K562 (cell line): ENCODE measurements at regions not wholly inside any gene's neighbourhood (a gene's known extent, or its start where the extent isn't known, plus 50 kb on each side); places are given as distances from the start of the nearest gene placed in this dataset.
"Not testable (repeated sequence)": the region's sequence is repeated elsewhere in the genome, so short reads cannot be mapped to it uniquely, and the experiment has no call there.

Source experiments
- ATAC-seq: fragments of 200-7000 bp; cut with Tn5 transposase; 3 replicates; pipeline ENCODE4 v1.9.1; 2020; ENCODE audit warnings: moderate library complexity
- BruUV-seq: library from RNA; stranded (reverse); fragments of 400-500 nt; replicated peaks from 2 replicates; lab custom pipeline; 2021; lab: Mats Ljungman, UMichigan
- CTCF ChIA-PET: fragments of 300-600 bp; formaldehyde crosslinking; extraction: SDS; loops from one replicate; lab custom pipeline; 2021; ENCODE audit warnings: low intra/inter-chr PET ratio; lab: Yijun Ruan, JAX
- POLR2A ChIA-PET: fragments of 300-600, 350-650 bp; sonication (Branson Sonifier 250); formaldehyde crosslinking; extraction: SDS; loops from one replicate; lab custom pipeline; 2021; ENCODE audit warnings: antibody characterized with exemption, inconsistent platforms; lab: Yijun Ruan, JAX
- DNase-seq, 4 experiments: peaks; one replicate each; pipeline versions ENCODE4 v3.0.0 to v3.0.0-alpha.2; 2011 to 2018; ENCODE audit warnings: low spot score in 3 of 4, mixed read lengths in 3 of 4; ENCODE audit errors: extremely low read depth in 1 of 4
- FAIRE-seq: peaks from 2 replicates; lab custom pipeline; 2011; peaks lifted over from hg19 to GRCh38; lab: Jason Lieb, UNC
- H2AFZ ChIP-seq: 2 replicates; pipeline ENCODE4 v1.6.0; 2011; ENCODE audit warnings: low read depth, low read length, control low read depth, inconsistent platforms
- H3K27ac ChIP-seq: fragments of 200-600 bp; 3 replicates; pipeline ENCODE4 v1.8.0; 2011; ENCODE audit warnings: low read depth, mild to moderate bottlenecking, control low read depth, inconsistent platforms, low read length, moderate library complexity, mixed read lengths; ENCODE audit errors: extremely low read depth
- H3K27me3 ChIP-seq, 2 experiments: fragments of 300-600 bp in 1 of 2; 2 replicates in 1 of 2; 3 replicates in 1 of 2; pipeline versions ENCODE4 v1.6.0 to v1.8.0; 2011; ENCODE audit warnings: inconsistent platforms in 2 of 2, low read length in 2 of 2, mild to moderate bottlenecking in 1 of 2, mixed read lengths in 1 of 2, moderate library complexity in 1 of 2; ENCODE audit not compliant: control insufficient read depth in 2 of 2, insufficient read depth in 2 of 2
- H3K36me3 ChIP-seq: fragments of 300-600 bp; 3 replicates; pipeline ENCODE4 v1.8.0; 2011; ENCODE audit warnings: mild to moderate bottlenecking, low read length, inconsistent platforms; ENCODE audit not compliant: control insufficient read depth, insufficient read depth
- H3K4me1 ChIP-seq, 2 experiments: fragments of 200-600 bp in 1 of 2; replicated peaks in 1 of 2; 2 replicates in 1 of 2; 3 replicates in 1 of 2; pipeline versions ENCODE4 v1.5.1 to v1.8.0; 2011; ENCODE audit warnings: inconsistent platforms in 2 of 2, low read length in 2 of 2, mild to moderate bottlenecking in 1 of 2, mixed read lengths in 1 of 2, moderate library complexity in 1 of 2; ENCODE audit not compliant: control insufficient read depth in 2 of 2, insufficient read depth in 2 of 2
- H3K4me2 ChIP-seq: 2 replicates; pipeline ENCODE4 v1.6.1; 2011; ENCODE audit warnings: low read length, control low read depth, inconsistent platforms, mixed read lengths; ENCODE audit not compliant: insufficient read depth
- H3K4me3 ChIP-seq: fragments of 200-600 bp; sonication (generic), shearing (Covaris generic); 2 replicates; pipeline ENCODE4 v1.5.1; 2016; ENCODE audit warnings: control low read depth, inconsistent platforms
- H3K79me2 ChIP-seq: fragments of 200-600 bp; 3 replicates; pipeline ENCODE4 v1.8.0; 2011; ENCODE audit warnings: low read length, inconsistent platforms; ENCODE audit not compliant: control insufficient read depth, insufficient read depth
- H3K9ac ChIP-seq, 2 experiments: 2 replicates each; pipeline versions ENCODE4 v1.6.0 to v1.6.1; 2011; ENCODE audit warnings: low read depth in 2 of 2, low read length in 2 of 2, control low read depth in 1 of 2, inconsistent platforms in 1 of 2, mild to moderate bottlenecking in 1 of 2, mixed read lengths in 1 of 2; ENCODE audit not compliant: insufficient read depth in 1 of 2
- H3K9me1 ChIP-seq: one replicate; pipeline ENCODE4 v1.6.0; 2011; ENCODE audit warnings: inconsistent platforms, mild to moderate bottlenecking, low read length, moderate library complexity; ENCODE audit not compliant: control insufficient read depth, insufficient read depth
- H3K9me3 ChIP-seq: replicated peaks from 2 replicates; pipeline ENCODE4 v1.5.1; 2011; ENCODE audit warnings: low read depth, low read length, inconsistent platforms; ENCODE audit not compliant: control insufficient read depth, insufficient read depth
- H4K20me1 ChIP-seq: replicated peaks from 2 replicates; pipeline ENCODE4 v1.6.1; 2011; ENCODE audit warnings: low read length, inconsistent platforms, mixed read lengths; ENCODE audit not compliant: control insufficient read depth, insufficient read depth
- AFF4 ChIP-seq: sonication (generic); formaldehyde crosslinking; IDR thresholded peaks from 2 replicates; pipeline ENCODE4 v1.8.0; 2023; ENCODE audit warnings: mild to moderate bottlenecking, missing genetic modification reagents
- ATF1 ChIP-seq, 2 experiments: fragments of 450-650 bp in 1 of 2; IDR thresholded peaks; 2 replicates each; pipeline ENCODE4 v1.6.1; 2016; ENCODE audit warnings: missing compliant biosample characterization in 1 of 2, missing genetic modification characterization in 1 of 2
- DMBX1 ChIP-seq: fragments of 250-450 bp; sonication (Bioruptor Pico); IDR thresholded peaks from 2 replicates; pipeline ENCODE4 v1.8.0; 2022; ENCODE audit warnings: inconsistent platforms, mild to moderate bottlenecking, moderate library complexity, borderline replicate concordance
- HLTF ChIP-seq: fragments of 450-650 bp; IDR thresholded peaks from 2 replicates; pipeline ENCODE4 v1.6.1; 2016
- IRF9 ChIP-seq: fragments of 450-650 bp; IDR thresholded peaks from 2 replicates; pipeline ENCODE4 v1.6.1; 2016; ENCODE audit warnings: missing biosample characterization, missing genetic modification characterization
- MAX ChIP-seq: sonication (generic); formaldehyde crosslinking; IDR thresholded peaks from 2 replicates; pipeline ENCODE4 v1.9.0; 2022; ENCODE audit warnings: mild to moderate bottlenecking, missing genetic modification reagents
- SRSF9 ChIP-seq: fragments of 200-400 bp; formaldehyde crosslinking; IDR thresholded peaks from 2 replicates; pipeline ENCODE4 v1.6.1; 2017; ENCODE audit warnings: low read depth, low read length, borderline replicate concordance
- ZFX ChIP-seq: sonication (generic); formaldehyde crosslinking; IDR thresholded peaks from 2 replicates; pipeline ENCODE4 v1.8.0; 2022; ENCODE audit warnings: mild to moderate bottlenecking, missing genetic modification reagents, moderate library complexity
- ZNF197 ChIP-seq: fragments of 200-800 bp; sonication (Bioruptor generic); IDR thresholded peaks from 2 replicates; pipeline ENCODE4 v1.6.1; 2016; ENCODE audit warnings: low read depth, missing genetic modification characterization, missing compliant biosample characterization
- ZNF232 ChIP-seq: sonication (generic); formaldehyde crosslinking; IDR thresholded peaks from 2 replicates; pipeline ENCODE4 v1.8.0; 2022; ENCODE audit warnings: mild to moderate bottlenecking, missing genetic modification reagents
- ZNF696 ChIP-seq: fragments of 250-450 bp; sonication (Bioruptor Pico); conservative IDR thresholded peaks from 2 replicates; pipeline ENCODE4 v1.4.0; 2020; ENCODE audit warnings: mild to moderate bottlenecking, moderate library complexity
- WGBS: fragments of 100-300 bp; shearing (Covaris generic); methylation state at CpG from one replicate; pipeline ENCODE4 v1.1.6; 2016; ENCODE audit warnings: low coverage, mixed read lengths; ENCODE audit not compliant: insufficient coverage; ENCODE audit errors: missing lambda C conversion rate; 5-methylcytosine and 5-hydroxymethylcytosine counted together
- in situ Hi-C: fragments of 300-500 bp; cut with MboI; formaldehyde crosslinking; loops from 4 replicates; pipeline ENCODE4 v1.15.0; 2018; ENCODE audit warnings: inconsistent platforms, mixed read lengths
- intact Hi-C: fragments of 100-400 bp; cut with micrococcal nuclease; formaldehyde crosslinking; loops from 2 replicates; pipeline ENCODE4 v1.14.2; 2022

DNA sequence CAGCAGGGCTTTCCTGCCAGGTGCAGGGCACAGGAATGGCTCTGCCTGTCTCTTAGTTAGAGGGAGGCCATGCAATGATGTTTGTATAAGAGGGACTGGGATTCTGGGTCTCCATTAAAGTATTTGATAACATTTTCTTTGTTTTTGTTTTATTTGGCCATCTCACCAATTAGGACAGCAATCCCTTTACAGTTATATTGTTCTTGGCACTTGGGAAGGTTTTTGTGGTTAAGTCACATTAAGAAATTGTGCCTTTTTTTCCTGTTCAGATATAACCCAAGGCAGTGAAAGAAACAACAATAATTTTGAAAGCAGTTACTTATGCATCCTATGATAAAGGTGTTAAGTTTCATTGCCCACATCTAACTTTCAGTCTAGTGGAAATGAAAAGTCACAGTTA is 237.4 kb upstream of the PRSS58 start:
- BruUV-seq, H3K27me3 ChIP-seq, H3K36me3 ChIP-seq, H3K9me1 ChIP-seq, H3K9me3 ChIP-seq, H3K79me2 ChIP-seq, H4K20me1 ChIP-seq, H3K9ac ChIP-seq, H2AFZ ChIP-seq, H3K27ac ChIP-seq, intact Hi-C loops, H3K4me3 ChIP-seq, in situ Hi-C loops, CTCF ChIA-PET, DNase-seq, ATAC-seq, POLR2A ChIA-PET, H3K4me2 ChIP-seq, FAIRE-seq, H3K4me1 ChIP-seq: not testable (repeated sequence)

GRCh38 chr7:142494021-142494420 is 236.2 kb upstream of the PRSS58 start:
- no peak overlapping the region for H3K4me3 ChIP-seq
- no peaks in the 10 kb centered on the region for H3K79me2 ChIP-seq
- CTCF ChIA-PET = no interaction called here
- H3K27me3 ChIP-seq = peaks cover 0 to 9% of the 10 kb centered on the region in 2 experiments; a peak in 2 of 5 replicates
- no peaks in the 10 kb centered on the region for H3K4me1 ChIP-seq
- TF ChIP-seq IRF9 (no peak), ZNF696 (CRISPR knock-in tag) (no peak), ZNF232 (CRISPR knock-in tag) (no peak), AFF4 (no peak), HLTF (no peak), MAX (no peak), DMBX1 (CRISPR knock-in tag) (no peak), ZFX (CRISPR knock-in tag) (no peak), ATF1 (CRISPR knock-in tag; IDR thresholded peaks at IDR 0.05) (no peak), ATF1 (tag; IDR thresholded peaks at IDR 0.05) (no peak), SRSF9 (no peak), ZNF197 (CRISPR knock-in tag) (no peak)
- ATAC-seq (no peak), DNase-seq (no peak), FAIRE-seq (no peak)
- 0% methylated on average over 2 of the region's 2 CpGs for WGBS
- no peak overlapping the region for H2AFZ ChIP-seq
- H3K27ac ChIP-seq = no peak overlapping the region
- intact Hi-C loops (no loop called here), in situ Hi-C loops (no loop called here)
- POLR2A ChIA-PET = interaction anchor here (0.5 kb wide), 1 partner anchor 143 kb away, joined by 4 read pairs; no protein-coding TSS in a partner anchor
- no TSS peak for BruUV-seq
- no peaks in the 10 kb centered on the region for H3K9me3 ChIP-seq
- H3K9ac ChIP-seq = no peak overlapping the region
- no peaks in the 10 kb centered on the region for H3K9me1 ChIP-seq
- no peaks in the 10 kb centered on the region for H3K36me3 ChIP-seq
- H4K20me1 ChIP-seq = no peaks in the 10 kb centered on the region
- no peak overlapping the region for H3K4me2 ChIP-seq
